GM18517 (cell line): ENCODE measurements at regions not wholly inside any gene's neighbourhood (a gene's known extent, or its start where the extent isn't known, plus 50 kb on each side); places are given as distances from the start of the nearest gene placed in this dataset.

Source experiments
- ATAC-seq: cut with Tn5 transposase; IDR thresholded peaks from one replicate; pipeline ENCODE4 v1.9.1; 2021; ENCODE audit warnings: mild to moderate bottlenecking, moderate library complexity; ENCODE audit not compliant: unreplicated experiment

DNA sequence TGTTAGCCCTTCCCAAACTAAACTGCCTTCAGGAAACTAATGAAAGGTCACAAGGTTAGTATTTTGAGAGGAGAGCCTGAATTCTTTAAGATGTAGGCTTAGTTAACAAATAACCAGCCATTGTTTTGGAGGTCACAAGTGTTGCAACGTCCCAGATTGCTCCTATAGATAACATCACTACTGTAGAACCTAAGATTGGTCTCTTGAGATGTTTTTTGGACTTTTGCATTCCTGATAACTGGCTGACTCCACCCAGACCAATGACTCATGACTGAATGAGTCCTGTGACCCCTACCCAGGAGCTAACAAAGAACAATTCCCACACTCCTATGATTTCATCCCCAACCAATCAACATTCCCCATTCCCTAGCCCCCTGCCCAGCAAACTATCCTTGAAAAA is 178.8 kb downstream of the SCP2D1 start:
- no peak for ATAC-seq

DNA sequence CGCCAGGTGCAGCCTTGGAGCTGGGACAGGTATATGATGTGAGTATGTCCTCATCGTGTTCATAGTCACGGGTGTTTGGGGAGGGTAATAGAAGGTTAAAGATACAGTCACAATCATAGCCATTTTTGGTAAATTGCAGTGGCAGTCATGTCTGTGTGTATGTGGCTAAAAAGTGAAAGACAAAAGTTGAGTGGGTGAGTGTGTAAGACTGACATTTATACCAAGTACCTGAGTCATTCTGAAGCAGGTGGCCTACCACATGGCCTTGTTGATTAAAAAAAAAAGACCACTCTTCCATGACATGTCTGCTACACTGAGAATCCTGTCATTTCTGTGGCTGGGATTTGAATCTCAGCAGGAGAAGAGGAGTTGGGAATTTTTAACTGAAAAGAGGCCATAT is 181.9 kb downstream of the SCP2D1 start:
- ATAC-seq = no peak

DNA sequence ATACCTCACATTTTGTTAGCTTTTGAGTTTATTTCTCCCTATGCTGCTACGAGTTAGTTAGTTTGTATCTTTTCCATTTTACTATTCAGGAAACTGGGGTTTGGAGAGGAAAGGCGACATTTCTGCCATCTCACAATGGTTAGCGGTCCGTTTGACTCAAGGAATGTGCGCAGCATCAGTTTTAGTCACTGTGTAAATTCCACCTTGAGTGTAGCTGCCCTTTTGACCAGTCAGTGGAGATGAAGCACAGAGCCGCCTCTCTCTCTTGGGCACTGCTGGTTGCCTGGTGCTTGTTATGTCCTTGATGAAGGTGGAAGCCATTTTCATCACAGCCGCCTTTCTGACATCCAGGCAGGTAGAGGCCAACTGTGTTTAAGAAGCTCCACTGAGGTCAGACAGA is 185.5 kb downstream of the SCP2D1 start:
- ATAC-seq = no peak

DNA sequence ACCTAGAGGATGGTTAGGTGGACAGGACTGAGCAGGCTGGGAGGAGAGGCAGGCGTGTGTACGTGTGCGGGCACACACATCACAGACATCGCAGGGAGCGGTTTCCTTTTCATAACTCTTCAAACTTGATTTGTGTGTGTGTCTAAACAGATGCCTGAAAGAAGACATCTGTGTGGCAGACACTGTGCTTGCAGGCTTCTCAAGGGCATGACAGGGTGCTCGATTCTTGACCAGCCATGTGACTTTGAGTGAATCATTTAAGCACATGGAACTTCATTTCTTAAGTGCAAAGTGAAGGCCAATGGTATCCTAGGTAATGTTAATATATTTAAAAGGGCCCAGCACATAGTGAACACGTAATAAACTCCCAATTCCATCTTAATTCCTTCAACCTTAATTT is 186.5 kb downstream of the SCP2D1 start:
- no peak for ATAC-seq

DNA sequence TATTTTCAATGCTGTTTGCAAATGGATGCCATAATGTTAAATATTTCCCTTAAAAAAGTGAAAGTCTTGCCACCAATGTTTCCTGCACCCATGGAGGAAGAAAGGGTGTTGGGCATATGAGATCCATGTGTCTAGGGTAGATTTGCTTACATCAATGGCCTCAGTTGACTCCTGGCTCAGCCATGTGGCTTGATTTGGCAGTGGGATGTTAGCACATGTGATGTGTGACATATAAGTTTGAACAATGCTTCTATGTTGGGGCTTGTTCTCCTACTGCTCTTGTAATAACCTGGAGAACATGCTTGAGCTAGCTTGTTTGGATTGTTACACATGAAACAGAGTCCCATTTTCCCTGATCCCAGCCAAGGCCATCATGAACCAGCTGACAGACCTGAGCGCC is 187.6 kb downstream of the SCP2D1 start:
- ATAC-seq = no peak

DNA sequence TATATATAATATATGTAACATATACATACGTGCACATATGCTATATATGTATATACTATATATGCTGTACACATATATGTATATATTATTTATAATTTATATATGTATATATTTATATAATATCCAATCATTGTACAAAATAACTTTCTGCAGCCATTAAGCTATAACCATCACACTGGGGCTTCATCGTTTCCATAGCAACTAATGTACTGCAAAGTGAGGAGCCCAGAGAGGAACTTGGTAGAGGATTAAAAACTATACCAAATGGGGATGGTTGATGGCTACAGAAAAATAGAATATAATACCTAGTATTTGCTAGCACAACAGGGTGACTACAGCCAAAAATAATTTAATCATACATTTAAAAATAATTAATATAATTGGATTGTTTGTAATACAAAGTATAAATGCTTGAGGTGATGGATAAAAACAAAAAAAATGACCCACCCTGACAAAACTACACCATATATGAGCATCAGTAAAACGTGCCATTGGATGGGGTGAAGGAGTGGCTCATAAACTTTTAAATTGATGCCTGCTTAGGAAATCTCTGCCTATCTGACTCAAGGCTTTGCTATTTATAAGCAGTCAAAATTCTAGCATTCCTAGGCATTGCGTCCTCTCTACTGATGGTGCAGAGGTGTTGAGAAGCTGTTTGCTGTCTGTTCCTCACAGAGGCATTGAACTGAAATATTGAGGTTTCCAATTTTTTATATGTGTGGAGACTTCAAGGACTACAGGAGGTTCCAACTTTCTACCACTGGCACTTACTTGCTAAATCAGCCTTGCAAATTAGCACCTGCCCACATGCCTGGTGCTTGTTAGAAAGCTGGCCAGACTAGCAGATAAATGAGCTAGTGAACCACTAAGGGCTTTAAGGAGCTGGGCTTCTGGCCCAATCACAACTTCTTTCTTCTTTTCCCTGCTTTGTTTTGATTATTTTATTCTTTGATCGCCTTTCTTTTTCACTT is 190.1 kb downstream of the SCP2D1 start:
- no peak for ATAC-seq

DNA sequence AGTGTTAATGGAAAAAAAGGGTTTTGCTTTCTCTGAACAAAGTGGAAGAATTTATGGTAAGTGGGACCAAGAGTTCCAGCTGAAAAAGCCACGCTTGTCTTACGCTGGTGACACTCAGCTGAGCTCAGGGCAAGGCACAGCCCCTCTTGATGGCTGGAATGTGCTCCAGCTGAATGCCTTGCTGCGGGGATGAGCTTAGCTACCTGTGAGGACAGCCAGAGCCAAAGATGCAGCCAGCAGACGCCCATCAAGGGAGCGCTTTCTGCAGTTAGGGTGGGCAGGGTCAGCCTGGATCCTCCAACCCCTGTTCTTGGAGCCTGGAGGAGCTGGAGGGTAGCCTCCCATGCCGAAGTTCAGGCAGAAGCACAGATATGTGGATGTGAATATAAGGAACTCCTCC is 191.4 kb downstream of the SCP2D1 start:
- no peak for ATAC-seq

DNA sequence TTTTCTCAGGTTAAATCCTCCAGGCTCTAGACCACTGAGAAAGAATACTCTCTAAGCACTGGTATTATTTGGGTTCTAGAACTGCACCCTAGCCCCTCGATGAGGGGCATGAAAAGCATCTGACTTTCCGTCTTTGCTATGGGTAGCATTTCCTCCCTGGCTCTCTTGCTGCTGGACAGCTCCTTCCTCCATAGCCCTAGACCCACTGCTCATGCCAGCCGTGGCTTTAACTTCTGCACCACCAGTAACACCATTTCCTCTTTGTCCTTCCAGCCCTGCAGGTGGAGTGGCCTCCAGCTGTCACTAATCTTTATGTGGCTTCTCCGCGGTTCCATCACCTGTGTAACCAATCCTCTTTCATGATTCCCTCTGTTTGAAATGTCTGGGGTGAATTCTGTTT is 194.9 kb downstream of the SCP2D1 start:
- no peak for ATAC-seq

DNA sequence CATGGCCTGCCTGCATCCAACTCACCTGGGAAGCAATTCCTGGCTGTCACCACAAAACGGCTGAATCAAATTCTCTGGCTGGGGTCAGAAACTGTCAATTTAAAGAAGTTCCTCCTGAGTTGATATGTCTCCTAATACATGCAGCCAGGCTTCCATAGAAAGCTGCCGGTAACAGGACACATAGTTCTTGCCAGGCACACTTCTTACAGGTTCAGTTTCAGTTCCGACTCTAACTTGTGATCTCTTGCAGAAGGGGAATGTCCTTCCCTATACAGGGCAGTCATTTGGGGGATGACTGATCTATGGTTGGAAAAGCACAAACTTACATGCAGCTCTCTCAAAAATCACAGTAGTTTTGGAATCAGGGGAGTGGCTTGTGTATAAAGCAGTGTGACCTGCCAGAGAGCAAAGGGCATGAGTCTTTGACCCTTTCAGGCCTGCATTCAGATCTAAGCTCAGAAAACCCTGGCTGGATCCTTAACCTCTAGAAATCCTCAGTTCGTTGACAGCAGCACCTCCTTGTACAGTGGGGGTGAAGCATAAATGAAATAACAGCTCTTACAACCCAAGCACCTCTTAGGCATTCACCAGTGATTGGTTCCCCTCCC is 195.6 kb downstream of the SCP2D1 start:
- no peak for ATAC-seq

DNA sequence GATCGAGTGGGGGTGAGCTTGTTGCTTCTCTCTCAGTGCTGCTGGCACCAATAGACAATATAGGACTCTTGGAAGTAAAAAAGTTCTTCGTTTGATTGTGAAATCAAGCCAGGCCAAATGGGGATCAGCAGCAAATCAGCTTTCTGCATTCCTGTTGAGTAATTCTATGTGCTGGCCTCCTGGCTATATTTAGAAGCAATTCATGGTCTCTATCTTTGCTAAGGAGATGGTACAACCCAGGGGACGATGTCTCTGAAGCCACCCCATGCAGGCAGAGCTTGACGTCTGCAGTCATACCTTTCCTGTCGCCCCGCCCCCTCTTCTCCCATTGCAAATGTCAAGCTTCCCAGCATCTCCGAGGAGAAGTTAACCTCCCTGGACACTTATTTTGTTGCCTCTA is 199.1 kb downstream of the SCP2D1 start:
- ATAC-seq = no peak

DNA sequence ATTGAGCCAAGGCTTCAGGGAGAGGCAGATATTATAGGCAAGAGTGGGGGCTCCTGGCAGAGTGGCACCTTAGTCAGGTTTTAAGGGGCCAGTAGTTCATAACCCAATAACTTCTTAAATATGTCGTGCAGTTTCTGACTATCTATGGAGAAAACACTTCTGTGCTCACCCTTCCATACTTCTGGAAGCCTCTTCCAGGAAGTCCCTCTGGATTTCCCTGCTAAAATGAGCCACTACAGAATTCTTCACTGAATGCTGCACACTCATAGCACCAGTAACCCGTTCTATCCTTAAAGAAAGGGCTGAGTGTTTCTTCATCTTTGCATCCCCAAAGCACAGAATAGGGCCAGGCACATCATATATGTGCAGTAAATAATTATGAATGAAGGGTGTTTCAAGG is 198.5 kb upstream of the SLC24A3 start:
- no peak for ATAC-seq

DNA sequence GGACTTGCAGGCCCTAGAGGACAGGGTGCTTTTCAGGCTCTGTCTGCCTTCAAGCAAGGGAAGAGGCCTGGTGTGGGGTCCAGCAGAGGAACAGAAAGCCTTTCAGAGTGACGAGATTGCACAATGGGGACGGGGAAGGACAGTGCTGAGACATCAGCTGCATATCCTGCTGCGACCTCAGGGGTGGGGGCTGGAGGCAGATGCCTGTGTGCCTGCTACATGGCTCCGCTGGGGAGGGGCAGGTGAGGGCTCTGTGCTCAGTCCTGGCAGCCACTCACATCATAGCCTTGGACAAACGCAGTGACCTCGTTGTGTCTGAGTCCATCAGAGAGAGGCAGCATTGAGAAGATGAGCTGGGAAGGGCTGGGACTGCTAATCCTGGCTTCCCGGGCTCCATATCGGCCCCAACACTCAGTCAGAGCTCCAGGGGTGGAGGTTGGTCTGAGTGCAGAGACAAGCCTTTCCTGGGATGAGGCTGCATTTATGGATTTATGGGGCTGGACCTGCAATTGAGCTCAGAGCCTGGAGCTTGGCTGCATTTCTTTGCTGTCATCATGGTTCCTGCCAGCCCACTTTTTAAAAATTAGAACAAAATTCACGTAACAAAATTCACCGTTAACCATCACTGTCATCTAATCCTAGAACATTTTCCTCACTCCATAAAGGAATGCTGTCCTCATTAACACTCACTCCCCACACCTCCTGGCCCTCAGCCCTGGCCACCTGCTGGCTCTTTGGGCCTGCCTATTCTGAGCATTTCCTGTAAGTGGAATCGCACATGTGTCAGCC is 196.9 kb upstream of the SLC24A3 start:
- ATAC-seq = no peak

DNA sequence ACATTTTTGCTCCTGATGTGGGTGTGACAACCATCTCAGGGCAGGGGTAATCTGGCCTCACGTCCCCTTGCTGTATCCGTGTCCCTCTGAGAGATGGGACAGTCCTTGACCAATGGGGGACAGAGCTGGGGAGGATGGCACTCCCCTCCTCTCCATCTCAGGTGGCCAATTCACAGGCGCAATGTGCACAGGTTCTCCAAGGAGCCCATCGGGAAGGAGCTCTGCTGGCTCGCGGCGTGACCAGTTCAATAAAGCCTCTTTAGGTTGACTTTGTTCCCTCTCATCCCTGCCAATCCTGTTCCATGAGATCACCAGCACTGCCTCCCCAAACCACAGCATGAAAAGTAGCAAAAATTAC is 196.3 kb upstream of the SLC24A3 start:
- no peak for ATAC-seq

DNA sequence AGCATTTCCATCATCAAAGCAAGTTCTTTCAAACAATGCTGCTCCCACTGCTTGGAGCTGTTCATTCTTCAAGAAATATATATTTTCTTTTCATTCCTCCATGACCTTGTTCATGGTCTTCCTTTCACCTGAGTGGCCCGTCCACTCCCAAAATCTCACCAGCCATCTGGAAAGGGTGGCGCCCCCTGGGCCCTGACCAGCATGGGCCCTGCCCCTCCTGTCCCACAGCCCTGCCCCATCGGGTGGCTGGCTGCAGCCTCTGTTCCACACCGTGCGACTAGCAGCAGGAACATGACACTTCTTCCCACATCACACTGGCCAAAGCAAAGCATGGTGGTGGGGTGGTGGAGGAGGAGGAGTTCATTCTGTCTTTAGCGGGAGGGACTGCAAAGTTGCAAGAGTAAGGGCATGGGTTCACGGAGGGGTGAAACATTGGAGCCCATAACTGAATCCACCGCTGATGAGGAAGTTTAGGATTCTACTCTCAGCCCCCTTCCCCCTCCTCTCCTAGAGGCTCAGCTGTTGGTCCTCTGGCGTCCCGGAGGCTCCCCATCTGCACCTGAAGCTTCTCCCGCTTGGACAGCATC is 195.2 kb upstream of the SLC24A3 start:
- no peak for ATAC-seq

DNA sequence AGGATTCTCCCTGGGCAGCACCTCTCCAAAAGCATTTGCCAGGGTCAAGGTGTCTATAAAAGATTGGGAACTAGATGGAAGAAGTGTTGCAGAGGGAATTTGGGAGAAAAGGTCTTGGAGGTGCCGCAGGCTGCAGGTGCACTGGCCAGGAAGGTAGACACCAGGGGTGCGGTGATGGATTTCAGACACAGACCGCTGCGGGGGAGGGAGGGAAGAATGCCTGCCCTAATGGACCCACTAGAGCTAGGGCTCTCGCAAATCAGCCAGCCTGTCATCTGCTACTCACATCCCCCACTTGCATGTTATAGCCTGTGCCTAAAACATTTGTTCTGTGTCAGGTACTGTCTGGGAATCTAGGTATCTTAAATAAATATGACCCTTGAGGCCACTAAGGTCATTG is 193.6 kb upstream of the SLC24A3 start:
- ATAC-seq = no peak

DNA sequence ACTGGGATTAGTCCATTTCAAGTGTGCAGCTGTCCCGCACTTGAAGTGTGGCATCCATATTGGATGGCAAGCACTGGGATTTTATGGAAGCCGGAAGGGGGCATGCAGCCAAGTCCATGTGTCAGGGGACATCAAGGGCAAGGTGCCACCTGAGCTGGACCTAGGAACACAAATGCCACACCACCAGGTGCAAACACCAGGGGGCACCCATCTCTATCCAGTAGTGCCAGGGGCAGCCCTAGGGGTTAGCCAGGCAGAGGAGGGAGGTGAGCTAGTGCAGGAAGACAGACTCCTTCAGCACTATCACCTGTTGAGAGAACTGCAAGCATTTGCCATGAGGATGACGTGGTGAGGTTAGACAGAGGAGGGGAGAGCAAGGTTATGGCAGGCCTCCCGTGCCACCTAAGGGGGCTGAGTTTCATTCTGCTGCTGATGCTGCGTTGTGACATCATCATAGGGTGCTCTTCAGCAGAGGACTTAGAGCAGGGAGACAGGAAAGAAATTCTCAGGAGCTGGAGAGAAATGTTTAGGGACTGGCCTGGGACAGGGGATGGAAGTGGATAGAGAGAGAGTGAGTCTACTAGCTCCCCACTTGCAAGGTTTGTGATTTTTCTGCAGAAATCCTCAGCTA is 192.6 kb upstream of the SLC24A3 start:
- ATAC-seq = no peak

DNA sequence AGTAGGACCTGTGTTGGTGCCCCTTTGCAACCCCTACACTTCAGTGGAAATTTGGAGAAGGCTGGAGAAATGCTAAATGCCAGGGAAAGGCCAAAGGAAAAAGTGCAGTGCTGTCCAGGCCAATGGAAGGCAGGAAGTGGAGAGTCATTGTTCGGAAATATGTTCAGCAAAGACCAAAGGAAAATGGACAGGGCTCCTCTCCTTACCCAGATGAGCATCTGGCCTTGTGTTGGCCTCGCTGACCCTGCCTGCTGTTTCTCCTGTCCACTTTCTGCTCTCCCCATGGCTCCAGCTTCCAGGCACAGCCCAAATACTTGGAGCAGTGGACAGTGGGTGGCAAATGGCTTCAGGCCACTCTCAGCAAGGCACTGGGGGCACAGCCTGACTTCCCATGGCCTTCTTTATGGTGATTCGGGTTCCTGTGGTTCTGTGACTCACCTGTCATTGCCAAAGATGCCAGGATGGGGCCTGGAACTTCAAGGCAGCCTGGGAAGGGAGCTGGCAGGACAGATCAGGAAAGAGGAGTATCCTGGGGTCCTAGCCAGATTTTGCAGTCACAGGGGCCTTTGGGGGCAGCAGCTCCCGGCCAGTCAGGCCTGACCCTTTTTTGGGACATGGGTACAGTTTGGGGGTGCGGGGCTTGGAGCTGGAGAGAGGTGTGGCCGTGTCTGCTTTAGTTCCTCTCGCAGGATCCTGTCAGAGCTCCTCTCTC is 190.9 kb upstream of the SLC24A3 start:
- no peak for ATAC-seq

DNA sequence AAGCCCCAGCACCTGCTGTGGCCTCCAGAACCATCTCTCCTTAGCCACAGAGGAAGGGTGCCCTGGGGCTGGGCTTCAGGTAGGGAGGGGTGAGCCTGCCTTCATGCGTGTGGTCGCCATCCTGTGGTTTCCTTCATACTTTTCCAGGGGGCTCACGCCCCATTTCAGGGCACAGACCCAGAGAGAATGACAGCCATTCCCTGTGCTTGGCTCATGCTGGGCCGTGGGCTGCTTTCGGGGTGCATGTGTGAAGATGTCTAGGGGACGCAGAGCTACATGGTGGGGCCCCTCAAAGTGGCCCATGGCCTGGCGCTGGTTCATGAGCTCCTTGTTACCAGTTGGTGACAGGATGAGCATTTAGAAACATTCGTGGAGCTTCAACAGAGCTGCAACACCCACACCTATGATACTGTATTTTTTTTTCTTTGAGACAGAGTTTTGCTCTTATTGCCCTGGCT is 190.3 kb upstream of the SLC24A3 start:
- no peak for ATAC-seq

DNA sequence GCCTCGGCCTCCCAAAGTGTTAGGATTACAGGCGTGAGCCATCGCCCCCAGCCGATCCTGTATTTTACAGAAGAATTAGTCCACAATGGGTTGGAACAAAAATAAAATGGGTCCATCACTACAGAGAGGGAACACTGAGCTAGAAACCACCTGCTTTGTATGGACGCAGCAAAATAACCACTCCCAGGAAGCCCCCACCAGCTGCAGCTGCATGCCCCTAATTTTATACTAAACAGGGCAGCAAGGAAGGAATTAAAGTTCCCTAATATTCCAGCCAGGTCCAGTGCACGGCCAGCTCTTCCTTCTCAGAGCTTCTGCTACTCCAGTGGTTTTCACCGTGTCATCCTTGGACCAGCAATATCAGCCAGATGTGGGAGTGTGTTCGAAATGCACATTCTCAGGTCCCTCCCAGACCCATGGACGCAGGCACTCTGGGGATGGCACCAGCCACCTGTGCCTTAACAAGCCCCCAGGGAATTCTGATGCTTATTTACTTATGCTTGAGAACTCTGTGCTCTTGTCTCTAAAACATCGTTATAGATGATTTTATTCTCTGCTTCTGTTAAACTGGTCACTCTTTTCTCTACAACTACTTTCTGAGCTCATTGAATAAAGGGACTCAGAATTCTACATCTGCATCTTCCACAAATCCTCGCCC is 189.5 kb upstream of the SLC24A3 start:
- ATAC-seq = no peak
